Stomach (tissue), 4 donors: ENCODE measurements at regions not wholly inside any gene's neighbourhood (a gene's known extent, or its start where the extent isn't known, plus 50 kb on each side); places are given as distances from the start of the nearest gene placed in this dataset.

ENCODE experiments used
- POLR2A ChIP-seq, 4 donors: fragments of 450-650 bp; IDR thresholded peaks; one replicate each; pipeline ENCODE4 v1.6.1; 2016; ENCODE audit warnings: antibody characterized with exemption in 4 of 4, control low read depth in 2 of 4, mild to moderate bottlenecking in 1 of 4, moderate library complexity in 1 of 4
- TF ChIP-seq, protein P1 (sequence below), 7 experiments: fragments of 450-650 bp in 4 of 7; fragments of 200-600 bp in 3 of 7; sonication (generic) in 3 of 7; IDR thresholded peaks; one replicate each; pipeline ENCODE4 v1.5.1; 2016 to 2019; ENCODE audit warnings: antibody characterized with exemption in 7 of 7, control low read depth in 2 of 7, mild to moderate bottlenecking in 1 of 7

DNA sequence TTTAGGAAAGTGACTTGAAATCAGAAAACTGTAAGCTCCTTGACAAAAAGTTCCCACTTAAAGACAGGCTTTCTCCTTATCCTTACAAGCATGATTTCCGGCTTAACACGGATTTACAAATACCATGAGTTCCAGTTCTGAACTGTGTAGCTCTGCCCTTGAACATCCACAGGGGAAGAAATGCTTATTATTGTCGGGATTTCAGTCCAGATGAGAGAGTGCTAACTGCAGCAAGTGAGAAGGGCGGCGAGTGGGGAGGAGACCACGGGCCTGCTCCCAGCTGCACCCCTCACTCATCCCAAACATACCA lies 73.1 kb downstream of the LRRC30 start:
- TF ChIP-seq, protein P1, sequence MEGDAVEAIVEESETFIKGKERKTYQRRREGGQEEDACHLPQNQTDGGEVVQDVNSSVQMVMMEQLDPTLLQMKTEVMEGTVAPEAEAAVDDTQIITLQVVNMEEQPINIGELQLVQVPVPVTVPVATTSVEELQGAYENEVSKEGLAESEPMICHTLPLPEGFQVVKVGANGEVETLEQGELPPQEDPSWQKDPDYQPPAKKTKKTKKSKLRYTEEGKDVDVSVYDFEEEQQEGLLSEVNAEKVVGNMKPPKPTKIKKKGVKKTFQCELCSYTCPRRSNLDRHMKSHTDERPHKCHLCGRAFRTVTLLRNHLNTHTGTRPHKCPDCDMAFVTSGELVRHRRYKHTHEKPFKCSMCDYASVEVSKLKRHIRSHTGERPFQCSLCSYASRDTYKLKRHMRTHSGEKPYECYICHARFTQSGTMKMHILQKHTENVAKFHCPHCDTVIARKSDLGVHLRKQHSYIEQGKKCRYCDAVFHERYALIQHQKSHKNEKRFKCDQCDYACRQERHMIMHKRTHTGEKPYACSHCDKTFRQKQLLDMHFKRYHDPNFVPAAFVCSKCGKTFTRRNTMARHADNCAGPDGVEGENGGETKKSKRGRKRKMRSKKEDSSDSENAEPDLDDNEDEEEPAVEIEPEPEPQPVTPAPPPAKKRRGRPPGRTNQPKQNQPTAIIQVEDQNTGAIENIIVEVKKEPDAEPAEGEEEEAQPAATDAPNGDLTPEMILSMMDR (IDR thresholded peaks at IDR 0.05) = no peak
- no peak for TF ChIP-seq POLR2A (IDR thresholded peaks at IDR 0.05)
